GM12878 (cell line): ENCODE measurements at regions not wholly inside any gene's neighbourhood (a gene's known extent, or its start where the extent isn't known, plus 50 kb on each side); places are given as distances from the start of the nearest gene placed in this dataset.
A peak's percentile ranks its signal among the peaks of the same experiment; 100 is the strongest.

ENCODE experiments used
- ATAC-seq: fragments of 200-7000 bp; cut with Tn5 transposase; 3 replicates; pipeline ENCODE4 v1.9.1; 2020; ENCODE audit warnings: mild to moderate bottlenecking, moderate library complexity
- BruUV-seq: library from RNA; stranded (reverse); fragments of 400-500 nt; replicated peaks from 2 replicates; lab custom pipeline; 2021; lab: Mats Ljungman, UMichigan
- CTCF ChIA-PET: fragments of 300-600 bp; sonication (Branson Sonifier 250); formaldehyde crosslinking; extraction: SDS; loops from one replicate; lab custom pipeline; 2021; ENCODE audit warnings: inconsistent platforms; lab: Yijun Ruan, JAX
- POLR2A ChIA-PET: fragments of 350-600 bp; formaldehyde crosslinking; extraction: SDS; loops from one replicate; lab custom pipeline; 2021; ENCODE audit warnings: inconsistent platforms; lab: Charles Lee
- RAD21 ChIA-PET: fragments of 300-600 bp; sonication (Branson Sonifier 250); formaldehyde crosslinking; loops from one replicate; lab custom pipeline; 2023; ENCODE audit warnings: antibody characterized with exemption; ENCODE audit not compliant: unreplicated experiment; lab: Charles Lee
- SMC1A ChIA-PET: fragments of 300-600 bp; sonication (Branson Sonifier 250); formaldehyde crosslinking; loops from one replicate; lab custom pipeline; 2023; ENCODE audit not compliant: unreplicated experiment, uncharacterized antibody; lab: Charles Lee
- DNase-seq: peaks from one replicate; pipeline ENCODE4 v3.0.0-alpha.2; 2011; ENCODE audit warnings: low read depth, low spot score
- FAIRE-seq: peaks from 3 replicates; lab custom pipeline; 2011; peaks lifted over from hg19 to GRCh38; lab: Jason Lieb, UNC
- H2AFZ ChIP-seq: 2 replicates; pipeline ENCODE4 v1.6.0; 2011; ENCODE audit warnings: low read depth, low read length, control low read depth; ENCODE audit not compliant: control insufficient read depth
- H3K27ac ChIP-seq: 2 replicates; pipeline ENCODE4 v1.5.1; 2011; ENCODE audit warnings: control low read depth; ENCODE audit not compliant: control insufficient read depth, insufficient read depth
- H3K27me3 ChIP-seq, 2 experiments: replicated peaks in 1 of 2; 2 replicates each; pipeline versions ENCODE4 v1.6.0 to v1.6.1; 2011; ENCODE audit warnings: low read length in 1 of 2; ENCODE audit not compliant: control insufficient read depth in 2 of 2, insufficient read depth in 2 of 2
- H3K36me3 ChIP-seq, 2 experiments: 2 replicates each; pipeline ENCODE4 v1.5.1; 2011; ENCODE audit warnings: low read length in 1 of 2; ENCODE audit not compliant: control insufficient read depth in 2 of 2, insufficient read depth in 2 of 2
- H3K4me1 ChIP-seq: 2 replicates; pipeline ENCODE4 v1.6.1; 2011; ENCODE audit warnings: mild to moderate bottlenecking, low read length, moderate library complexity, mixed read lengths; ENCODE audit not compliant: control insufficient read depth, insufficient read depth
- H3K4me2 ChIP-seq: 2 replicates; pipeline ENCODE4 v1.6.0; 2011; ENCODE audit warnings: control low read depth; ENCODE audit not compliant: control insufficient read depth, insufficient read depth
- H3K4me3 ChIP-seq: fragments of 200-600 bp; sonication (generic); 2 replicates; pipeline ENCODE4 v1.5.1; 2016
- H3K79me2 ChIP-seq: 2 replicates; pipeline ENCODE4 v1.6.0; 2011; ENCODE audit warnings: low read length; ENCODE audit not compliant: control insufficient read depth, insufficient read depth
- H3K9ac ChIP-seq: 2 replicates; pipeline ENCODE4 v1.8.0; 2011; ENCODE audit warnings: low read length, control low read depth, mixed read lengths; ENCODE audit not compliant: control insufficient read depth, insufficient read depth
- H3K9me3 ChIP-seq: replicated peaks from 3 replicates; pipeline ENCODE4 v1.5.1; 2011; ENCODE audit warnings: mild to moderate bottlenecking, low read length; ENCODE audit not compliant: control insufficient read depth, insufficient read depth
- H4K20me1 ChIP-seq: 2 replicates; pipeline ENCODE4 v1.6.0; 2011; ENCODE audit not compliant: control insufficient read depth, insufficient read depth
- ASH2L ChIP-seq: fragments of 300-600, 200-600 bp; sonication (generic); IDR thresholded peaks from 2 replicates; pipeline ENCODE4 v1.6.1; 2017; ENCODE audit warnings: low read depth, mild to moderate bottlenecking, borderline replicate concordance
- BCL11A ChIP-seq: IDR thresholded peaks from 2 replicates; pipeline ENCODE4 v1.6.1; 2011; ENCODE audit warnings: low read depth, low read length
- CEBPB ChIP-seq, 2 experiments: fragments of 150-350 bp in 1 of 2; IDR thresholded peaks; 2 replicates each; pipeline ENCODE4 v1.6.1; 2012 to 2014; ENCODE audit warnings: low read depth in 2 of 2, low read length in 2 of 2, borderline replicate concordance in 1 of 2, inconsistent platforms in 1 of 2
- IKZF1 ChIP-seq: fragments of 450-650 bp; conservative IDR thresholded peaks from 2 replicates; pipeline ENCODE4 v1.6.1; 2017; ENCODE audit warnings: antibody characterized with exemption, mild to moderate bottlenecking
- IKZF2 ChIP-seq, 2 experiments: fragments of 450-650 bp; IDR thresholded peaks; 2 replicates each; pipeline ENCODE4 v1.6.1; 2017; ENCODE audit warnings: mild to moderate bottlenecking in 2 of 2, moderate library complexity in 2 of 2
- KAT2A ChIP-seq: conservative IDR thresholded peaks from 2 replicates; pipeline ENCODE4 v1.6.1; 2011; ENCODE audit warnings: low read depth, low read length; ENCODE audit not compliant: control insufficient read depth
- KLF5 ChIP-seq: fragments of 450-650 bp; IDR thresholded peaks from 2 replicates; pipeline ENCODE4 v1.6.1; 2014; ENCODE audit warnings: mild to moderate bottlenecking; ENCODE audit not compliant: partially characterized antibody
- LARP7 ChIP-seq: fragments of 450-650 bp; IDR thresholded peaks from 2 replicates; pipeline ENCODE4 v1.6.1; 2017; ENCODE audit warnings: mild to moderate bottlenecking
- MEF2B ChIP-seq: fragments of 450-650 bp; IDR thresholded peaks from 2 replicates; pipeline ENCODE4 v1.6.1; 2018; ENCODE audit warnings: mild to moderate bottlenecking, moderate library complexity; ENCODE audit not compliant: partially characterized antibody, poor library complexity, severe bottlenecking
- MTA2 ChIP-seq: fragments of 450-650 bp; IDR thresholded peaks from 2 replicates; pipeline ENCODE4 v1.6.1; 2016; ENCODE audit warnings: low read depth, mild to moderate bottlenecking, moderate library complexity
- NFIC ChIP-seq: IDR thresholded peaks from 2 replicates; pipeline ENCODE4 v1.6.1; 2012; ENCODE audit warnings: low read depth, mild to moderate bottlenecking, inconsistent platforms, low read length, moderate library complexity
- RUNX3 ChIP-seq: IDR thresholded peaks from 2 replicates; pipeline ENCODE4 v1.6.1; 2012; ENCODE audit warnings: low read length, inconsistent platforms
- SIX5 ChIP-seq: IDR thresholded peaks from 2 replicates; pipeline ENCODE4 v1.6.1; 2011; ENCODE audit warnings: mild to moderate bottlenecking, low read depth, low read length, moderate library complexity; ENCODE audit not compliant: severe bottlenecking
- SPI1 ChIP-seq: IDR thresholded peaks from 2 replicates; pipeline ENCODE4 v1.6.1; 2011; ENCODE audit warnings: low read depth, mild to moderate bottlenecking, low read length, moderate library complexity, borderline replicate concordance; ENCODE audit not compliant: insufficient read depth
- ZNF274 ChIP-seq: IDR thresholded peaks from one replicate; pipeline ENCODE4 v1.8.0; 2011; ENCODE audit not compliant: insufficient read length, insufficient read depth
- WGBS: methylation state at CpG from one replicate; pipeline ENCODE4 v1.1.6; 2016; ENCODE audit warnings: low lambda C conversion rate; ENCODE audit not compliant: insufficient replicate concordance, insufficient coverage; ENCODE audit errors: missing lambda C conversion rate; 5-methylcytosine and 5-hydroxymethylcytosine counted together
- in situ Hi-C: fragments of 300-500 bp; cut with MboI; formaldehyde crosslinking; loops from 9 replicates; pipeline ENCODE4 v1.14.3; 2018; ENCODE audit warnings: mixed read lengths
- intact Hi-C: fragments of 100-400 bp; cut with micrococcal nuclease; formaldehyde crosslinking; loops from one replicate; pipeline ENCODE4 v1.14.2; 2022; ENCODE audit not compliant: unreplicated experiment

GRCh38 chr9:6133346-6134063 is 82.1 kb upstream of the IL33 start:
- peak; percentile 83 for FAIRE-seq
- in situ Hi-C loops = no loop called here

GRCh38 chr9:6132650-6133049 is 83.0 kb upstream of the IL33 start:
- H3K79me2 ChIP-seq = no peaks in the 10 kb centered on the region
- BruUV-seq = no TSS peak
- no peak overlapping the region for H3K9ac ChIP-seq
- ChIA-PET SMC1A (no interaction called here), POLR2A (no interaction called here), RAD21 (no interaction called here), CTCF (interaction anchor here (0.6 kb wide), 2 partner anchors 16 to 38 kb away, joined by 3 to 5 read pairs; no protein-coding TSS in a partner anchor)
- intact Hi-C loops (no loop called here), in situ Hi-C loops (no loop called here)
- no peak for FAIRE-seq
- WGBS = 55% methylated on average over 4 of the region's 4 CpGs
- H3K4me2 ChIP-seq = no peak overlapping the region
- no peaks in the 10 kb centered on the region for H3K27me3 ChIP-seq
- H3K4me1 ChIP-seq = peaks cover 15% of the 10 kb centered on the region
- peak; percentile 77 for ATAC-seq
- no peak overlapping the region for H3K4me3 ChIP-seq
- no peak overlapping the region for H3K27ac ChIP-seq
- no peaks in the 10 kb centered on the region for H4K20me1 ChIP-seq
- DNase-seq = peak; percentile 20
- no peaks in the 10 kb centered on the region for H3K9me3 ChIP-seq
- TF ChIP-seq KAT2A = no peak
- peak; percentile 25; the same call in 1 of the 2 replicates for TF ChIP-seq SPI1
- TF ChIP-seq ASH2L = no peak
- no peaks in the 10 kb centered on the region for H3K36me3 ChIP-seq
- peak overlapping the region; percentile 31; the same call in 1 of the 2 replicates for H2AFZ ChIP-seq

More at GRCh38 chr9:6133346-6134063, 82.1 kb upstream of the IL33 start:
- intact Hi-C loops = no loop called here
- H3K4me3 ChIP-seq = no peak overlapping the region
- no peaks in the 10 kb centered on the region for H3K9me3 ChIP-seq
- CTCF ChIA-PET = interaction anchor here (0.6 kb wide), 1 partner anchor 39 kb away, joined by 3 read pairs; no protein-coding TSS in a partner anchor
- SMC1A ChIA-PET = no interaction called here
- peaks cover 15% of the 10 kb centered on the region for H3K4me1 ChIP-seq
- no TSS peak for BruUV-seq
- ATAC-seq (peak; percentile 93), DNase-seq (peak; percentile 69)
- H3K36me3 ChIP-seq = no peaks in the 10 kb centered on the region
- no peak for TF ChIP-seq MEF2B
- TF ChIP-seq KLF5 = no peak
- TF ChIP-seq ZNF274 = no peak
- TF ChIP-seq BCL11A = peak; percentile 32; the same call in 1 of the 2 replicates
- TF ChIP-seq IKZF1 = peak; percentile 29; the same call in 1 of the 2 replicates
- no peak for TF ChIP-seq LARP7
- TF ChIP-seq CEBPB (IDR thresholded peaks at IDR 0.05; ENCODE audit: borderline replicate concordance in 1 of 2, low read depth in 2 of 2, low read length in 2 of 2) = peak in 1 of 2 experiments; percentile 18; a peak in 1 of 4 replicates
- peak; percentile 84 for TF ChIP-seq RUNX3
- TF ChIP-seq MTA2 = peak; percentile 57; the same call in 1 of the 2 replicates
- no peak for TF ChIP-seq SIX5
- 0 out of 2 replicates have a peak, but pooled peaks have one; percentile 23 for TF ChIP-seq NFIC
- peak; percentile 28 to 56; a peak in 3 of 4 replicates for TF ChIP-seq IKZF2 (IDR thresholded peaks at IDR 0.05)
- POLR2A ChIA-PET = no interaction called here
- no peaks in the 10 kb centered on the region for H4K20me1 ChIP-seq
- WGBS = 27% methylated on average over 5 of the region's 5 CpGs
- no peak overlapping the region; the same call in 1 of the 2 replicates for H3K27ac ChIP-seq
- H3K27me3 ChIP-seq = no peaks in the 10 kb centered on the region
- no peak overlapping the region for H3K9ac ChIP-seq
- no peak overlapping the region; the same call in 1 of the 2 replicates for H2AFZ ChIP-seq
- H3K79me2 ChIP-seq = no peaks in the 10 kb centered on the region
- RAD21 ChIA-PET = no interaction called here
- H3K4me2 ChIP-seq = peak overlapping the region; percentile 13; the same call in 1 of the 2 replicates
